Activated CD8-positive, alpha-beta memory T cell treated with anti-CD3 and anti-CD28 coated beads, Interleukin-2, amount 50 U/mL, for 48 hours (primary cell): ENCODE measurements at regions not wholly inside any gene's neighbourhood (a gene's known extent, or its start where the extent isn't known, plus 50 kb on each side); places are given as distances from the start of the nearest gene placed in this dataset.
"Not testable (repeated sequence)": the region's sequence is repeated elsewhere in the genome, so short reads cannot be mapped to it uniquely, and the experiment has no call there.

Experiments
- DNase-seq: peaks from one replicate; pipeline ENCODE4 v3.0.0-alpha.2; 2020

GRCh38 chr17:71464751-71465150, 656.1 kb upstream of the SOX9 start:
- no peak for DNase-seq

GRCh38 chr17:71467719-71468118, 653.1 kb upstream of the SOX9 start:
- DNase-seq, result no peak

- DNase-seq, result no peak
These were observed 650.8 kb upstream of the SOX9 start for GRCh38 chr17:71470062-71470461.

DNA sequence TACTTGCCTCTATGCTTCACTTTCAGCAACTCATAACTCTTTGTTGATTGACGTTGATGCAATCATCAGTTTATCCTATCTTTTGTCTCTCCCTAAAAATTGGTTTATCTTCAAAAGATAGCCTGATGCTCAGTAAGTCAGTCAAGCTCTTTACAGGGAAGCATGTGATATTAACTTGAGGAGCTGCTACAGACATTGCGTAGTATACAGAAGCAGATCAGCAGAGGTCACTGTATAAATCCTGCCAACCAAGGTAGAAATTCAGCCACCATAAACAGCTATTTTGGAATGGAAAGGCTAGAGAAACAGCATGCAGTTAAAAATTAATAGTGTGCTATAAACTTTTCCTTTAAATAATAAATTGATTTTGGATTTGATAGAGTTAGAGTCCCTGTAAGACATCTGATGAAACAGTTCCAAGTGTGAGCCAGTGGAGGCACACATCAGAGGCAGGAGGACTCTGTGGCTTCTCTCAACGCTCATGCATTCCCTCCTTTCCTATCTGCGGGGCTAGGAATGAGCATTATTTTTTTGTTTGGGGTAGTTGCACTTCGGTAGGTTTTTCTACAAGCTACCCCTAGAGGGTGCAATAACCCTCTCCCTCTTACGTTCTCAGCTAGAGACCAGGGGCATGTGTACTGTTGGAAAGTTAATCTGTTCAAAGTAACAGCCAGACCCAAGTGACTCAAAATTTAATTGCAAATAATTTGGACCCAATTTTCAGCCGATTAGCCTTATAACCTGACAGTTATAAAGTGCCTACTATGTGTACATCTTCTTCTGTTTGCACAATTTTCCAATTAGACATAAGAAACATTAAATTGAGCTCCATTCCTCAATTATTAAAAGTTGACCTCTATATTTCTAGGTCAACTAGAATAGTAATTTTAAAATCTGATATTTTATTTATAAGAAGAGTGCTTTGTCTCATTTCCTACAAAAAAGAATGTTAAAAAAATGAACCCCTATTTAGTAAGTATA, 647.7 kb upstream of the SOX9 start:
- DNase-seq, result no peak

- DNase-seq, result no peak
These were observed 643.5 kb upstream of the SOX9 start for GRCh38 chr17:71477356-71477755.

- no peak for DNase-seq
These were observed 640.7 kb upstream of the SOX9 start for GRCh38 chr17:71480099-71480498.

- DNase-seq, result no peak
These were observed 638.2 kb upstream of the SOX9 start for GRCh38 chr17:71482625-71483024.

DNA sequence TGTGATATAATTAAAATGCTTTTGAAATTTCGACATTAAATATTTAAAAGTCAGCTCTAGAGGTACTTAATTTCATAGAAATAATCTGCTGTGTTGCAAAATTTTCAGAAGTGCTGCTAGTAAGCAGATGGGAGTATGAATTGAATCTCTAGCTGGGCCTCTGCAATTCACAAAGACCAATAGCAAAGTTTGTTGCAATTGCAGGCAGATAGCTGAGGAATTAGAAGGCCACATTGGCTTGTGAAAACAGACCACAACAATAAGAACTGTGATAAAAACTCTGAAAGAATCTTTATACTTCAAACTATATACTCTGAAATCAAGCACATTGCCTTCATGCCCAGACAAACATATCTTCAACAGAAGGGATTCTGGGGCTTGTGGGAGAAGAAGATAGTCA, 636.3 kb upstream of the SOX9 start:
- no peak for DNase-seq

DNA sequence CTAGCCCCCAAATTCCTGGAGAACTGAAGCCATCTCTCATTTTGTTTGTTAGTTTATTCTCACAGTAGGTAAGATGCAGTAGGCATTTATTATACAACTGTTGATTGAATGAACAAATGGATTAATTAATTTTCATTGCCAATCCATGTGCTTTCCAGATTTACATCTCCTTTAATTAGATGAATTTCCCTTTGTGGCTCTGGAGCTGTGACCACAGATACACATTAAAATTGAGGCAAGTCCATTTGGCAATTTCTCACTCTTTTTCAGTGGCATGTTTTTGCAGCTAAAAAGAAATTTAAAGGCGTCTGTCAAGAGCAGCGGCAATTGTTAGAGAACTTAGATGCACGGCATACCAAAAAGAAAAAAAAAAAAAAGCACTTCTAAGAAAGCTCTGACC, 635.4 kb upstream of the SOX9 start:
- DNase-seq, result no peak

DNA sequence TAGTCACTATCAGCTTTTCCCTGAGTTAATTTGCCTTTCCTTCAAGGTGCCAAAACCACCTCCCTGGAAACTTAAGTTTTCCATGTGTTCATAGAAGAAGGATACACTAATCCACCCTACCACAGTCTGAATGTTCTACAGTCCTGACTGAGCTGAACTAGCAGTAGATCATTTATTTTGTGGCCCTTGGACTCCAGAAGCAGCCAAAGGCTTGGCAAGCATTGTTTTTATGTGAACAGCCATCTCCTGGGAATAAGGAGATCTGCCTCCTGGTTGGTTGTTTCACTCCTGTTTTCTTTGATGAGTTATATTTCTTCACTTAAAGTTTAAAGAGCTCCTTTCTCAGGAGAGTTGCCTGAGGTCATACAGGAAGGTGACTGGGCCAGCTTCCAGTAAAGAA, 634.6 kb upstream of the SOX9 start:
- DNase-seq, result no peak

GRCh38 chr17:71488851-71489250, 632.0 kb upstream of the SOX9 start:
- no peak for DNase-seq

- DNase-seq, result no peak
These were observed 626.6 kb upstream of the SOX9 start for GRCh38 chr17:71494062-71494855.

DNA sequence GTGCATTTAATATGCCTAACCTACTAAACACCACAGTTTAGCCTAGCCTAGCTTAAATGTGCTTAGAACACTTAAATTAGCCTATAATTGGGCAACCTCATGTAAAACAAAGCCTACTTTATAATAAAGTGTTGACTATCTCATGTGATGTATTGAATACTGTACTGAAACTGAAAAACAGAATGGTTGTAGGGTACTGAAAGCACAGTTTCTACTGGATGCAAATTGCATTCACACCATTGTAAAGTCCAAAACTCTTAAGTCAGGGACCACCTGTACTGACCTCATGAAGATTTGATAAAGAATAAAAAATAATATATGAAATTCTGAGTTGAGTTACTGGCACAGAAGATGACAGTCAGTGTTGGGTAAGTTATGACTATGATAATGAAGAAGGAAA, 625.4 kb upstream of the SOX9 start:
- no peak for DNase-seq

GRCh38 chr17:71496552-71496951, 624.3 kb upstream of the SOX9 start:
- no peak for DNase-seq

- no peak for DNase-seq
These were observed 619.9 kb upstream of the SOX9 start for GRCh38 chr17:71500761-71501555.

- DNase-seq, result no peak
These were observed 619.1 kb upstream of the SOX9 start for GRCh38 chr17:71501711-71502110.

DNA sequence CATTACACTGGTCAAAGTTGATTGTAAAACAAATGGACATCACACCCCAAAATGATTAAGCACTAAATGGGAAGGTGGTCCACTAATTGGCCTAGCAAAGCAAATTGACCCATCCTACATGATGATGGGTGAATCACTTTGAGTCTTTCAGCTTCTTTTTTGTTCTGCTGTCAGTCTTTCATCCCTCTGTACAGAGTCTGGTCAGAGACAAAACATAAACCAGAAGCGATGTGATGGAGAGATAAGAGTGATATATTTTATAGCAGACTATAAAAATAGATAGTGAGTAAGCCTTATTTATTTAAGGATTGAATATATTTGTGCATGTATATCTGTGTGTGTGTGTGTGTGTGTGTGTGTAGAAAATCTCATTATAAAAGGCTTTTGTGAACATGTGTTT, 618.4 kb upstream of the SOX9 start:
- DNase-seq, result no peak

GRCh38 chr17:71503710-71504465, 616.9 kb upstream of the SOX9 start:
- DNase-seq, result no peak

DNA sequence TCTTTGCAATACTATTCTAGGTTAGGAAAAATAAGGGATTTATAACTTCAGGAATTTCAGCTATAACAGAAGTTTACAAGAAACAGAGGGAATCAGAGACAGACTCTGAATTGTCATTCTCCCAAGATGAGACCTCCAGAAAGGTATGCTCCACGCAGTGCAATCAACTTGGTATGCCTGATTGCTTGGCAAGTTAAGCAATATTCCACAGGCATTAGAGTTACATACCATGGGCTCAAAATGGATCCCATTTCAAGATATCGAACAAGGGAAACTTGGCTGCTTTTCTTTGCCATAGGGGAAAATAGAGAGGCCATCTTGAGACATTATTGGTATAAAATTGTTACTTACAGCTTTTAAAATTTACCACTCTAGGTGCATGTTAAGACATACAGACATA, 615.6 kb upstream of the SOX9 start:
- no peak for DNase-seq

DNA sequence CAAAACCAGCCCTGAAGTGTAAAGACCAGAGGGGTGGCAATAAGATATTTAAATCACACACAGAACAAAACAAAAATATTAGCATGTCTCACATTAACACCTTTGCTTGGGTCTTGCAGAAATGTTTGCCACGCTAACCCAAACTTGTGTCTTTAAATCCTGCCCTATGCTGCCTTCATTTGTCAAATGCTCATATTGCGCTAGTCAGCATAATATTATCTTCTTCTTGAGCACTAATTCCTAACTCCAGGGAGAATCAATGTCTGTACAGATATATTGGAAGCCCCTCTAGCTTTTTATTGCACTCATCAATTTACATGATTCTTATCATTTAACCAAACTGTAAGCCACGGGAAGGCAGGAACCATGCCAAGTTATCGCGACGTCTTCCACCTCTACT, 614.8 kb upstream of the SOX9 start:
- no peak for DNase-seq

DNA sequence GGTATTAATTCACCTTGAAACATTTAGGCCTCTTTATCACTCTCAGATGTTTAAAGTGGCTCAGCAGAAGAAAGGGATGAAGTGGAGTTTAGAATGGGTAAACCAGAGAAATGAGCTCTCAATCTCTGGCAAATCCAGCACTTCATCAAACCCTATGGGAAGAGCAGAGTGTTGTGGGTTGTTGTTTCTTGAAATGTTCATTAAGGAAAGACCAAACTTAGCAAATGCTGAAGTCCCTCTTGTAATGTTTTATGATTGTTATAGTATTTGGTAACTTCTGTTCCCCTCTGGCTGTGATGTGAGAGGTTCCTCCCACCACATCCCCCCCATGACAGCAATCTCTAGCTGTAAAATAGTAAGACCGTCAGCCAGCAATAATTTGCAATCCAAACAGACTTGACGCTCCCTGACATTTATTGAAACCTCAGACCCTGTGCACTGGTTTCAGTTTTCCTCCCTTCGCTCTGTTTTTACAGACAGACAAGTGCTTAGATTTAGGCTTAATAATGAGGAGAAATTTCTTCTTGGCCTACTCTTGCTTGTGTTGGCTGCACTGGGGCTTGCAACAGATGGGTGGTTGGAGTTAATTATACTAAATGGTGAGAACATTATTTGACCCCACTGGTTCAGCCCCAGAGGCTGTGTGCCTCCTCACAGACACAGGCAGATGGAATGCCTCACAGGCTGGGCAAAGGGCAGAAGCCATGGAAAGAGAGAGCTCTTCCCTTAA, 609.4 kb upstream of the SOX9 start:
- no peak for DNase-seq

DNA sequence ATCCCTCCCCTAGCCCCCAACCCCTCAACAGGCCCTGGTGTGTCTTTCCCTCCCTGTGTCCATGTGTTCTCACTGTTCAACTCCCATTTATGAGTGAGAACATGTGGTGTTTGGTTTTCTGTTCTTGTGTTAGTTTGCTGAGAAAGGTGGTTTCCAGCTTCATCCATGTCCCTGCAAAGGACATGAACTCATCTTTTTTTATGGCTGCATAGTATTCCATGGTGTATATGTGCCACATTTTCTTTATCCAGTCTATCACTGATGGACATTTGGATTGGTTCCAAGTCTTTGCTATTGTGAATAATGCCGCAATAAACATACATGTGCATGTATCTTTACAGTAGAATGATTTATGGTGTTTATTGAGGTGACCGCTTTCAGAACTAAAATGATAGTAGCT, 607.1 kb upstream of the SOX9 start:
- DNase-seq, result not testable (repeated sequence)
